Testis (tissue), 2 donors: ENCODE measurements at regions not wholly inside any gene's neighbourhood (a gene's known extent, or its start where the extent isn't known, plus 50 kb on each side); places are given as distances from the start of the nearest gene placed in this dataset.

Experiments
- POLR2A ChIP-seq: fragments of 450-650 bp; IDR thresholded peaks from one replicate; pipeline ENCODE4 v1.6.1; 2017; ENCODE audit warnings: antibody characterized with exemption, mild to moderate bottlenecking, moderate library complexity
- TF ChIP-seq, protein P1 (sequence below), 3 experiments: fragments of 450-650 bp in 2 of 3; fragments of 200-600 bp in 1 of 3; sonication (generic) in 1 of 3; IDR thresholded peaks; one replicate each; pipeline ENCODE4 v1.5.1; 2016 to 2019; ENCODE audit warnings: antibody characterized with exemption in 3 of 3, mild to moderate bottlenecking in 2 of 3, moderate library complexity in 1 of 3

DNA sequence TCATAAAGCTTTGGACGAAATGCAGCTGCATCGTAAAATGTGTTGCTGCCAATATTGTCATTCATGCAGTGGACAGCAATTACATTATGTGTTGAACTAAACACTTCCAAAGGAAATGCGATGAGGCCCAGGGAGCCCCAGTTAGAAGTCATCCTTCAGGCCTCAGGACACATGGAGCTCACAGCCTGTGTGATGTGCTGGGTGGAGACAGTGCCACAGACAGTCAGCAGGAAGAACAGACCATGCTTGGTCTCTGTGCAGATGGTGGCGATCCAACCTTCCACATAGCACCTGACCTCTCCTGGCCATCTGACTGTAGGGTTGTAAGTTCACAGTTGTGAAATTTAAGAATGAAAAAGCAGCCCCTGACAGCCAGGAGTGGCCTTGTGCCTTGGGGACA lies 118.3 kb upstream of the ALKAL2 start:
- TF ChIP-seq, protein P1, sequence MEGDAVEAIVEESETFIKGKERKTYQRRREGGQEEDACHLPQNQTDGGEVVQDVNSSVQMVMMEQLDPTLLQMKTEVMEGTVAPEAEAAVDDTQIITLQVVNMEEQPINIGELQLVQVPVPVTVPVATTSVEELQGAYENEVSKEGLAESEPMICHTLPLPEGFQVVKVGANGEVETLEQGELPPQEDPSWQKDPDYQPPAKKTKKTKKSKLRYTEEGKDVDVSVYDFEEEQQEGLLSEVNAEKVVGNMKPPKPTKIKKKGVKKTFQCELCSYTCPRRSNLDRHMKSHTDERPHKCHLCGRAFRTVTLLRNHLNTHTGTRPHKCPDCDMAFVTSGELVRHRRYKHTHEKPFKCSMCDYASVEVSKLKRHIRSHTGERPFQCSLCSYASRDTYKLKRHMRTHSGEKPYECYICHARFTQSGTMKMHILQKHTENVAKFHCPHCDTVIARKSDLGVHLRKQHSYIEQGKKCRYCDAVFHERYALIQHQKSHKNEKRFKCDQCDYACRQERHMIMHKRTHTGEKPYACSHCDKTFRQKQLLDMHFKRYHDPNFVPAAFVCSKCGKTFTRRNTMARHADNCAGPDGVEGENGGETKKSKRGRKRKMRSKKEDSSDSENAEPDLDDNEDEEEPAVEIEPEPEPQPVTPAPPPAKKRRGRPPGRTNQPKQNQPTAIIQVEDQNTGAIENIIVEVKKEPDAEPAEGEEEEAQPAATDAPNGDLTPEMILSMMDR (IDR thresholded peaks at IDR 0.05): no peak
- no peak for TF ChIP-seq POLR2A
